Right atrium auricular region (tissue), 2 donors: ENCODE measurements at regions not wholly inside any gene's neighbourhood (a gene's known extent, or its start where the extent isn't known, plus 50 kb on each side); places are given as distances from the start of the nearest gene placed in this dataset.

ENCODE experiments used
- DNase-seq: peaks from one replicate; pipeline ENCODE4 v3.0.0-alpha.2; 2019; ENCODE audit warnings: low spot score
- H3K27ac ChIP-seq, 2 donors: fragments of 200-600 bp; sonication (generic); 1 replicate in 1 of 2; 2 replicates in 1 of 2; pipeline ENCODE4 v1.5.1; 2016 to 2019
- H3K27me3 ChIP-seq, 2 donors: fragments of 200-600 bp; sonication (generic); one replicate each; pipeline versions ENCODE4 v1.5.1 to v1.6.0; 2017 to 2019
- H3K36me3 ChIP-seq: fragments of 200-600 bp; sonication (generic); one replicate; pipeline ENCODE4 v1.5.1; 2016
- H3K4me1 ChIP-seq, 2 donors: fragments of 200-600 bp; sonication (generic); one replicate each; pipeline versions ENCODE4 v1.5.1 to v1.6.0; 2017 to 2019
- H3K4me3 ChIP-seq, 2 donors: fragments of 200-600 bp; sonication (generic); 1 replicate in 1 of 2; 2 replicates in 1 of 2; pipeline ENCODE4 v1.5.1; 2017 to 2019; ENCODE audit warnings: mild to moderate bottlenecking in 1 of 2, moderate library complexity in 1 of 2
- H3K9me3 ChIP-seq, 2 donors: fragments of 200-600 bp; sonication (generic); one replicate each; pipeline ENCODE4 v1.5.1; 2019
- CTCF ChIP-seq, 2 donors: fragments of 200-600 bp; sonication (generic); IDR thresholded peaks; one replicate each; pipeline ENCODE4 v1.5.1; 2019; ENCODE audit warnings: antibody characterized with exemption in 2 of 2

- H3K4me3 ChIP-seq = no peak overlapping the region
- no peaks in the 10 kb centered on the region for H3K36me3 ChIP-seq
- no peak for TF ChIP-seq CTCF (IDR thresholded peaks at IDR 0.05)
- no peak overlapping the region for H3K27ac ChIP-seq
- DNase-seq = no peak
- no peaks in the 10 kb centered on the region for H3K4me1 ChIP-seq
- no peaks in the 10 kb centered on the region for H3K27me3 ChIP-seq
- no peaks in the 10 kb centered on the region for H3K9me3 ChIP-seq
Observed at GRCh38 chr12:131593406-131593805, 117.5 kb upstream of the SFSWAP start.

GRCh38 chr12:131596115-131596514 lies 114.8 kb upstream of the SFSWAP start:
- no peak overlapping the region for H3K4me3 ChIP-seq
- TF ChIP-seq CTCF (IDR thresholded peaks at IDR 0.05) = no peak
- no peak overlapping the region for H3K27ac ChIP-seq
- no peaks in the 10 kb centered on the region for H3K4me1 ChIP-seq
- DNase-seq = no peak
- H3K9me3 ChIP-seq = no peaks in the 10 kb centered on the region
- H3K27me3 ChIP-seq = no peaks in the 10 kb centered on the region
- H3K36me3 ChIP-seq = no peaks in the 10 kb centered on the region

GRCh38 chr12:131597333-131597732 lies 113.6 kb upstream of the SFSWAP start:
- H3K4me3 ChIP-seq = no peak overlapping the region
- H3K27me3 ChIP-seq = no peaks in the 10 kb centered on the region
- no peak for DNase-seq
- TF ChIP-seq CTCF (IDR thresholded peaks at IDR 0.05) = no peak
- no peaks in the 10 kb centered on the region for H3K4me1 ChIP-seq
- H3K27ac ChIP-seq = no peak overlapping the region
- no peaks in the 10 kb centered on the region for H3K36me3 ChIP-seq
- no peaks in the 10 kb centered on the region for H3K9me3 ChIP-seq

GRCh38 chr12:131598717-131599116 lies 112.2 kb upstream of the SFSWAP start:
- TF ChIP-seq CTCF (IDR thresholded peaks at IDR 0.05) = no peak
- no peaks in the 10 kb centered on the region for H3K9me3 ChIP-seq
- no peaks in the 10 kb centered on the region for H3K27me3 ChIP-seq
- no peak for DNase-seq
- H3K4me3 ChIP-seq = no peak overlapping the region
- H3K4me1 ChIP-seq = no peaks in the 10 kb centered on the region
- H3K27ac ChIP-seq = no peak overlapping the region
- no peaks in the 10 kb centered on the region for H3K36me3 ChIP-seq

- no peaks in the 10 kb centered on the region for H3K9me3 ChIP-seq
- H3K4me1 ChIP-seq = no peaks in the 10 kb centered on the region
- no peak for TF ChIP-seq CTCF (IDR thresholded peaks at IDR 0.05)
- no peak overlapping the region for H3K4me3 ChIP-seq
- DNase-seq = no peak
- H3K27ac ChIP-seq = no peak overlapping the region
- no peaks in the 10 kb centered on the region for H3K27me3 ChIP-seq
- no peaks in the 10 kb centered on the region for H3K36me3 ChIP-seq
Observed at GRCh38 chr12:131599190-131600159, 111.4 kb upstream of the SFSWAP start.
